HFF-Myc (cell line): ENCODE measurements at regions not wholly inside any gene's neighbourhood (a gene's known extent, or its start where the extent isn't known, plus 50 kb on each side); places are given as distances from the start of the nearest gene placed in this dataset.

Source experiments
- DNase-seq: peaks from one replicate; pipeline ENCODE4 v3.0.0-alpha.2; 2011; ENCODE audit warnings: low read depth; ENCODE audit errors: extremely low read depth
- H3K4me3 ChIP-seq: replicated peaks from 2 replicates; pipeline ENCODE4 v1.5.1; 2011; ENCODE audit warnings: low read depth, mild to moderate bottlenecking, control low read depth, low read length
- CTCF ChIP-seq: IDR thresholded peaks from 2 replicates; pipeline ENCODE4 v1.5.1; 2012; ENCODE audit warnings: mild to moderate bottlenecking, low read depth, low read length, control low read depth; ENCODE audit errors: missing control alignments

GRCh38 chr5:58211441-58211840 is 248.4 kb downstream of the PLK2 start:
- DNase-seq, result no peak
- H3K4me3 ChIP-seq, result no peak overlapping the region
- TF ChIP-seq CTCF, result no peak

- TF ChIP-seq CTCF, result no peak
- no peak for DNase-seq
- no peak overlapping the region for H3K4me3 ChIP-seq
Measured at GRCh38 chr5:58208674-58209073, 251.2 kb downstream of the PLK2 start.

- no peak for TF ChIP-seq CTCF
- no peak for DNase-seq
- no peak overlapping the region for H3K4me3 ChIP-seq
Measured at GRCh38 chr5:58207076-58207475, 252.8 kb downstream of the PLK2 start.

GRCh38 chr5:58204966-58205365 is 254.9 kb downstream of the PLK2 start:
- no peak for DNase-seq
- H3K4me3 ChIP-seq, result no peak overlapping the region
- no peak for TF ChIP-seq CTCF

- no peak overlapping the region for H3K4me3 ChIP-seq
- no peak for DNase-seq
- TF ChIP-seq CTCF, result no peak
Measured at GRCh38 chr5:58202941-58203444, 256.9 kb downstream of the PLK2 start.

GRCh38 chr5:58201922-58202648 is 257.8 kb downstream of the PLK2 start:
- no peak for DNase-seq
- no peak overlapping the region for H3K4me3 ChIP-seq
- TF ChIP-seq CTCF, result no peak

GRCh38 chr5:58200451-58200850 is 259.4 kb downstream of the PLK2 start:
- no peak for TF ChIP-seq CTCF
- H3K4me3 ChIP-seq, result no peak overlapping the region
- no peak for DNase-seq
